Vagina (tissue), 2 donors: ENCODE measurements at regions not wholly inside any gene's neighbourhood (a gene's known extent, or its start where the extent isn't known, plus 50 kb on each side); places are given as distances from the start of the nearest gene placed in this dataset.
"Not testable (repeated sequence)": the region's sequence is repeated elsewhere in the genome, so short reads cannot be mapped to it uniquely, and the experiment has no call there.

ENCODE experiments used
- DNase-seq, 2 donors: peaks; one replicate each; pipeline ENCODE4 v3.0.0-alpha.2; 2017; ENCODE audit errors: extremely low spot score in 2 of 2
- H3K27ac ChIP-seq: fragments of 200-600 bp; sonication (generic); one replicate; pipeline ENCODE4 v1.5.1; 2019
- H3K27me3 ChIP-seq: fragments of 200-600 bp; sonication (generic); one replicate; pipeline ENCODE4 v1.5.1; 2019
- H3K36me3 ChIP-seq, 2 donors: fragments of 200-600 bp; sonication (generic); one replicate each; pipeline ENCODE4 v1.5.1; 2017 to 2019
- H3K4me1 ChIP-seq: fragments of 200-600 bp; sonication (generic); one replicate; pipeline ENCODE4 v1.5.1; 2019
- H3K4me3 ChIP-seq, 2 donors: fragments of 200-600 bp; sonication (generic); 1 replicate in 1 of 2; 2 replicates in 1 of 2; pipeline ENCODE4 v1.5.1; 2016 to 2019
- H3K9me3 ChIP-seq: fragments of 200-600 bp; sonication (generic); one replicate; pipeline ENCODE4 v1.5.1; 2019
- CTCF ChIP-seq, 3 experiments: fragments of 450-650 bp in 2 of 3; fragments of 200-600 bp in 1 of 3; sonication (generic) in 1 of 3; IDR thresholded peaks; one replicate each; pipeline ENCODE4 v1.5.1; 2017 to 2019; ENCODE audit warnings: antibody characterized with exemption in 3 of 3, mild to moderate bottlenecking in 2 of 3, moderate library complexity in 2 of 3
- POLR2A ChIP-seq, 2 donors: fragments of 450-650 bp; IDR thresholded peaks; one replicate each; pipeline ENCODE4 v1.6.1; 2017; ENCODE audit warnings: antibody characterized with exemption in 2 of 2, mild to moderate bottlenecking in 2 of 2, moderate library complexity in 2 of 2
- POLR2AphosphoS5 ChIP-seq, 2 donors: sonication (generic); formaldehyde crosslinking; IDR thresholded peaks; one replicate each; pipeline ENCODE4 v1.9.0; 2017; ENCODE audit warnings: antibody characterized with exemption in 2 of 2, mild to moderate bottlenecking in 2 of 2, low read depth in 1 of 2; ENCODE audit not compliant: insufficient read depth in 1 of 2
- intact Hi-C: fragments of 100-400 bp; cut with DNase I; formaldehyde crosslinking; loops from one replicate; pipeline ENCODE4 v1.15.1; 2023

DNA sequence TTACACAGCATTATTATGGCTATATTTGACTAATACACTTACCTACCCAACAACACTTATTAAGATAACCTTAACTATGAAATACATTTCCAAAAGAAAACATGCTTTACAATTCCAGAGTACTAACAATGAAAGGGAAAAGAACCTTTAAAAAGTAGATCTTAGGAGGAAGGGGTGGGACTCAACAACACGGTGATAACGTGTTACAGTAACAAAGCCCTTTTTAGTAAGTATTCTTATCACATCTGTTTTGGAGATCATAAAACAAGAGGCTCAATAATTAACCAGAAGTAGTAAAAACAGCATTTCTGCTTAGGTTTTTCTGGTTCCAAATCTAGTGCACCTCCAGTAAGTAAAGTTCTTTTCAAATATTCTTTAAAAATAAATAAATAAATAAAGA lies 202.1 kb upstream of the SLC7A11 start:
- DNase-seq = no peak
- intact Hi-C loops = no loop called here
- H3K27ac ChIP-seq = no peak overlapping the region
- H3K27me3 ChIP-seq = no peaks in the 10 kb centered on the region
- H3K9me3 ChIP-seq = no peaks in the 10 kb centered on the region
- no peaks in the 10 kb centered on the region for H3K4me1 ChIP-seq
- TF ChIP-seq POLR2A (IDR thresholded peaks at IDR 0.05) (no peak), POLR2AphosphoS5 (IDR thresholded peaks at IDR 0.05; ENCODE audit: insufficient read depth in 1 of 2, low read depth in 1 of 2) (no peak), CTCF (IDR thresholded peaks at IDR 0.05) (no peak)
- H3K36me3 ChIP-seq = no peaks in the 10 kb centered on the region
- H3K4me3 ChIP-seq = no peak overlapping the region

DNA sequence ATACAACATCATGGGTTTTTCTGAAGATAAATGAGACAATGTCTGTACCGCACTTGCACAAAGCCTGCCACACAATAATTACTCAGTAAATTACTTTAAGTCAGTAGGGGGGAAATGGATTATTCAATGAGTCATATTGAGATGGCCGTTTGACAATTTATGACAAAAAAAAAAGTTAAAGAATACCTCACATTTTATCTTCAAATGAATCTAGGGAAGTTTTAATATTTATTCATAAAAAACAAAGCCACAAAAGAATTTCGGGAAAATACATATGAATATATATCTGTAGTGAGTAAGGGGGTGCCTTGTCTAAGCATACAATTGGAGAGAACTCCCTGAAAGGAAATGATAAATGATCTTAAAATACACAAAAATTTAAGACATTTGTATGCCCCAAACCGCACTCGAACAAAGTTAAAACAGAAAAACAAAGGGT lies 197.0 kb upstream of the SLC7A11 start:
- Histone ChIP-seq H3K9me3 (no peaks in the 10 kb centered on the region), H3K27me3 (no peaks in the 10 kb centered on the region), H3K4me3 (no peak overlapping the region), H3K36me3 (no peaks in the 10 kb centered on the region), H3K4me1 (no peaks in the 10 kb centered on the region), H3K27ac (no peak overlapping the region)
- TF ChIP-seq CTCF (IDR thresholded peaks at IDR 0.05) = no peak
- TF ChIP-seq POLR2AphosphoS5 (IDR thresholded peaks at IDR 0.05; ENCODE audit: insufficient read depth in 1 of 2, low read depth in 1 of 2) = no peak
- intact Hi-C loops = no loop called here
- no peak for DNase-seq

- no peak for DNase-seq
- Histone ChIP-seq H3K4me1 (no peaks in the 10 kb centered on the region), H3K36me3 (no peaks in the 10 kb centered on the region), H3K4me3 (no peak overlapping the region), H3K27ac (no peak overlapping the region), H3K9me3 (no peaks in the 10 kb centered on the region), H3K27me3 (no peaks in the 10 kb centered on the region)
- TF ChIP-seq POLR2AphosphoS5 (IDR thresholded peaks at IDR 0.05; ENCODE audit: insufficient read depth in 1 of 2, low read depth in 1 of 2) = no peak
- no peak for TF ChIP-seq POLR2A (IDR thresholded peaks at IDR 0.05)
- no peak for TF ChIP-seq CTCF (IDR thresholded peaks at IDR 0.05)
- intact Hi-C loops = no loop called here
Measured at GRCh38 chr4:138438608-138439007, 196.5 kb upstream of the SLC7A11 start.

DNA sequence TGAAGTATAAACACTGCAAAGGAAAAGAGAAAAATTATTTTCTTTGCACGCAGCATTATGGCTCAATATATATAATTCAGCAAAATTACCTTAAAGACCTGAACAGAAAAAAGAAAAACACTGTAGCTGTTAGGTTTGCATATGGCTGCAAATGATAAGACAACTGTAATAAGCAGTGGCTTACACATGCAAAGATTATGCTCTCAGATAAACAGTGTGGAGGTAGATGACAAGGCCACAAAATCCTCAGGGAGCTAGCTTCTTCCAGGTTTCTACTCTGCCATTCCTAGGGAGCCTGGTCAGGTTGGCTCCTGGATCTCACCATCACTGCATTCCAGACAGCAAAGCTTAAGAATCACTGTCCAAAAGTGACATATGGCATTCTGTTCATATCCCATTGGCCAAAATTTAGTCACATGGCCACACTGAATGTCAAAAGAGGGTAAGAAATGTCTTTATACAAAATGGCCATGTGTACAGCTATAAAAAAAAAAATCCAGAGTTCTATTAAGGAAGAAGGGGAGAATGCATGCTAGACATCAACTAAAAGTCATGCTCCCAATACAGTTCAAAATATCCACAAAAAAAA lies 195.2 kb upstream of the SLC7A11 start:
- Histone ChIP-seq H3K4me1 (no peaks in the 10 kb centered on the region), H3K36me3 (no peaks in the 10 kb centered on the region), H3K27me3 (no peaks in the 10 kb centered on the region), H3K9me3 (no peaks in the 10 kb centered on the region), H3K27ac (no peak overlapping the region), H3K4me3 (no peak overlapping the region)
- intact Hi-C loops = no loop called here
- DNase-seq = no peak
- no peak for TF ChIP-seq CTCF (IDR thresholded peaks at IDR 0.05)

- H3K4me1 ChIP-seq, H3K27me3 ChIP-seq, H3K36me3 ChIP-seq, intact Hi-C loops, DNase-seq, H3K27ac ChIP-seq, H3K9me3 ChIP-seq, H3K4me3 ChIP-seq: not testable (repeated sequence)
Measured at GRCh38 chr4:138435733-138436132, 193.6 kb upstream of the SLC7A11 start.

- H3K27me3 ChIP-seq, H3K9me3 ChIP-seq, H3K36me3 ChIP-seq, DNase-seq, H3K4me1 ChIP-seq, intact Hi-C loops, H3K4me3 ChIP-seq, H3K27ac ChIP-seq: not testable (repeated sequence)
Measured at GRCh38 chr4:138435046-138435445, 192.9 kb upstream of the SLC7A11 start.
